LHCN-M2 (cell line): ENCODE measurements at regions not wholly inside any gene's neighbourhood (a gene's known extent, or its start where the extent isn't known, plus 50 kb on each side); places are given as distances from the start of the nearest gene placed in this dataset.
"Not testable (repeated sequence)": the region's sequence is repeated elsewhere in the genome, so short reads cannot be mapped to it uniquely, and the experiment has no call there.

Experiments used
- DNase-seq: peaks from one replicate; pipeline ENCODE4 v3.0.0-alpha.2; 2012; ENCODE audit warnings: low read depth

GRCh38 chr3:191148131-191148530, 50.9 kb upstream of the OSTN start:
- DNase-seq = peak; percentile 41

- DNase-seq = no peak
These were observed 55.8 kb upstream of the OSTN start for GRCh38 chr3:191143224-191143623.

- peak; percentile 82 for DNase-seq
These were observed 57.3 kb upstream of the OSTN start for GRCh38 chr3:191141728-191142127.

- no peak for DNase-seq
These were observed 59.3 kb upstream of the OSTN start for GRCh38 chr3:191139736-191140135.

GRCh38 chr3:191138937-191139336, 60.1 kb upstream of the OSTN start:
- no peak for DNase-seq

GRCh38 chr3:191137708-191138107, 61.3 kb upstream of the OSTN start:
- DNase-seq = no peak

- peak; percentile 19 for DNase-seq
These were observed 62.7 kb upstream of the OSTN start for GRCh38 chr3:191136347-191136746.

GRCh38 chr3:191135175-191135574, 63.9 kb upstream of the OSTN start:
- DNase-seq = no peak

- DNase-seq = no peak
These were observed 65.7 kb upstream of the OSTN start for GRCh38 chr3:191133359-191133758.

- DNase-seq = no peak
These were observed 67.7 kb upstream of the OSTN start for GRCh38 chr3:191131305-191131704.

- not testable (repeated sequence) for DNase-seq
These were observed 74.2 kb upstream of the OSTN start for GRCh38 chr3:191124891-191125290.

- no peak for DNase-seq
These were observed 75.1 kb upstream of the OSTN start for GRCh38 chr3:191123946-191124345.

- peak; percentile 9 for DNase-seq
These were observed 75.8 kb upstream of the OSTN start for GRCh38 chr3:191123231-191123630.

- no peak for DNase-seq
These were observed 78.4 kb upstream of the OSTN start for GRCh38 chr3:191120447-191121298.

- DNase-seq = no peak
These were observed 79.4 kb upstream of the OSTN start for GRCh38 chr3:191119415-191120295.

- DNase-seq = no peak
These were observed 87.3 kb upstream of the OSTN start for GRCh38 chr3:191111722-191112121.

- no peak for DNase-seq
These were observed 93.6 kb upstream of the OSTN start for GRCh38 chr3:191105418-191105817.

- DNase-seq = no peak
These were observed 98.5 kb upstream of the OSTN start for GRCh38 chr3:191100516-191100915.

GRCh38 chr3:191094057-191094845, 104.8 kb upstream of the OSTN start:
- DNase-seq = peak; percentile 86

- DNase-seq = no peak
These were observed 111.7 kb upstream of the OSTN start for GRCh38 chr3:191087391-191087790.

- DNase-seq = peak; percentile 77
These were observed 114.0 kb upstream of the OSTN start for GRCh38 chr3:191085091-191085490.

GRCh38 chr3:191078913-191079312, 120.1 kb upstream of the OSTN start:
- DNase-seq = not testable (repeated sequence)
